CD8-positive, alpha-beta memory T cell (primary cell): ENCODE measurements at regions not wholly inside any gene's neighbourhood (a gene's known extent, or its start where the extent isn't known, plus 50 kb on each side); places are given as distances from the start of the nearest gene placed in this dataset.

Source experiments
- CTCF ChIA-PET: fragments of 350-600 bp; sonication (Branson Sonifier 250); formaldehyde crosslinking; loops from one replicate; lab custom pipeline; 2021; ENCODE audit warnings: antibody characterized with exemption; lab: Charles Lee
- POLR2A ChIA-PET: fragments of 350-600 bp; sonication (Branson Sonifier 250); formaldehyde crosslinking; loops from one replicate; lab custom pipeline; 2021; ENCODE audit warnings: antibody characterized with exemption; lab: Charles Lee
- DNase-seq, 5 donors: peaks; one replicate each; pipeline versions ENCODE4 v3.0.0 to v3.0.0-alpha.2; 2020 to 2022; ENCODE audit warnings: mixed read lengths in 1 of 5
- H3K27ac ChIP-seq: one replicate; pipeline ENCODE4 v1.7.0; 2013; ENCODE audit warnings: low read depth, mild to moderate bottlenecking, low read length, moderate library complexity
- H3K27me3 ChIP-seq: 2 replicates; pipeline ENCODE4 v1.7.0; 2013; ENCODE audit warnings: low read length, mild to moderate bottlenecking; ENCODE audit not compliant: insufficient read depth, poor library complexity, severe bottlenecking
- H3K36me3 ChIP-seq: 2 replicates; pipeline ENCODE4 v1.7.0; 2013; ENCODE audit warnings: mild to moderate bottlenecking, low read length, moderate library complexity; ENCODE audit not compliant: insufficient read depth
- H3K4me1 ChIP-seq: 2 replicates; pipeline ENCODE4 v1.7.0; 2013; ENCODE audit warnings: mild to moderate bottlenecking, low read length, moderate library complexity; ENCODE audit not compliant: insufficient read depth
- H3K4me3 ChIP-seq: 2 replicates; pipeline ENCODE4 v1.7.0; 2013; ENCODE audit warnings: mild to moderate bottlenecking, low read length
- H3K9me3 ChIP-seq: 2 replicates; pipeline ENCODE4 v1.7.0; 2013; ENCODE audit warnings: mild to moderate bottlenecking, low read length
- H3K27ac Mint-ChIP-seq, 8 donors: one replicate each; pipeline ENCODE4 v1.8.0; 2020 to 2021; ENCODE audit warnings: mixed read lengths in 8 of 8, mild to moderate bottlenecking in 6 of 8, inconsistent platforms in 3 of 8, moderate library complexity in 3 of 8
- H3K27me3 Mint-ChIP-seq, 2 donors: one replicate each; pipeline ENCODE4 v1.8.0; 2020 to 2021; ENCODE audit warnings: mixed read lengths in 2 of 2, mild to moderate bottlenecking in 1 of 2, moderate library complexity in 1 of 2
- H3K36me3 Mint-ChIP-seq, 3 donors: one replicate each; pipeline ENCODE4 v1.8.0; 2020 to 2021; ENCODE audit warnings: mixed read lengths in 3 of 3, inconsistent platforms in 1 of 3, mild to moderate bottlenecking in 1 of 3
- H3K4me1 Mint-ChIP-seq, 3 donors: one replicate each; pipeline ENCODE4 v1.8.0; 2020 to 2021; ENCODE audit warnings: mixed read lengths in 3 of 3, inconsistent platforms in 1 of 3, mild to moderate bottlenecking in 1 of 3
- H3K4me3 Mint-ChIP-seq, 7 donors: one replicate each; pipeline ENCODE4 v1.8.0; 2020 to 2021; ENCODE audit warnings: mixed read lengths in 7 of 7, mild to moderate bottlenecking in 6 of 7, moderate library complexity in 4 of 7, inconsistent platforms in 2 of 7
- H3K9me3 Mint-ChIP-seq, 5 donors: one replicate each; pipeline ENCODE4 v1.8.0; 2020 to 2022; ENCODE audit warnings: mixed read lengths in 5 of 5, mild to moderate bottlenecking in 3 of 5, moderate library complexity in 2 of 5, inconsistent platforms in 1 of 5

GRCh38 chrY:15749533-15750433, 1225.5 kb downstream of the NLGN4Y start:
- Mint-ChIP-seq H3K27ac (no peak overlapping the region), H3K4me1 (no peaks in the 10 kb centered on the region), H3K4me3 (no peak overlapping the region), H3K36me3 (no peaks in the 10 kb centered on the region), H3K27me3 (no peaks in the 10 kb centered on the region), H3K9me3 (no peaks in the 10 kb centered on the region)
- CTCF ChIA-PET, result no interaction called here
- no peak overlapping the region for H3K27ac ChIP-seq
- no peaks in the 10 kb centered on the region for H3K36me3 ChIP-seq
- no peak overlapping the region for H3K4me3 ChIP-seq
- H3K4me1 ChIP-seq, result no peaks in the 10 kb centered on the region
- no peak for DNase-seq
- POLR2A ChIA-PET, result no interaction called here
- no peaks in the 10 kb centered on the region for H3K9me3 ChIP-seq
- no peaks in the 10 kb centered on the region for H3K27me3 ChIP-seq

- H3K4me1 ChIP-seq, result no peaks in the 10 kb centered on the region
- no peak for DNase-seq
- ChIA-PET CTCF (no interaction called here), POLR2A (no interaction called here)
- Mint-ChIP-seq H3K4me1 (no peaks in the 10 kb centered on the region), H3K9me3 (no peaks in the 10 kb centered on the region), H3K27me3 (no peaks in the 10 kb centered on the region), H3K4me3 (no peak overlapping the region), H3K36me3 (no peaks in the 10 kb centered on the region), H3K27ac (no peak overlapping the region)
- H3K27me3 ChIP-seq, result no peaks in the 10 kb centered on the region
- H3K27ac ChIP-seq, result no peak overlapping the region
- H3K4me3 ChIP-seq, result no peak overlapping the region
- H3K9me3 ChIP-seq, result no peaks in the 10 kb centered on the region
- no peaks in the 10 kb centered on the region for H3K36me3 ChIP-seq
Observed at GRCh38 chrY:15751001-15751400, 1226.7 kb downstream of the NLGN4Y start.

GRCh38 chrY:15756266-15756665, 1231.9 kb downstream of the NLGN4Y start:
- H3K4me1 Mint-ChIP-seq, result no peaks in the 10 kb centered on the region
- no peak overlapping the region for H3K4me3 Mint-ChIP-seq
- no peak for DNase-seq
- H3K4me1 ChIP-seq, result no peaks in the 10 kb centered on the region
- H3K9me3 Mint-ChIP-seq, result no peaks in the 10 kb centered on the region
- H3K27me3 Mint-ChIP-seq, result no peaks in the 10 kb centered on the region
- no peak overlapping the region for H3K27ac Mint-ChIP-seq
- no peaks in the 10 kb centered on the region for H3K36me3 ChIP-seq
- H3K36me3 Mint-ChIP-seq, result no peaks in the 10 kb centered on the region
- no peak overlapping the region for H3K27ac ChIP-seq
- CTCF ChIA-PET, result no interaction called here
- no peaks in the 10 kb centered on the region for H3K27me3 ChIP-seq
- H3K4me3 ChIP-seq, result no peak overlapping the region
- H3K9me3 ChIP-seq, result no peaks in the 10 kb centered on the region
- POLR2A ChIA-PET, result no interaction called here

GRCh38 chrY:15773579-15773978, 1249.2 kb downstream of the NLGN4Y start:
- no peaks in the 10 kb centered on the region for H3K9me3 Mint-ChIP-seq
- POLR2A ChIA-PET, result no interaction called here
- H3K27ac Mint-ChIP-seq, result no peak overlapping the region
- CTCF ChIA-PET, result no interaction called here
- no peaks in the 10 kb centered on the region for H3K4me1 Mint-ChIP-seq
- DNase-seq, result no peak
- Histone ChIP-seq H3K4me3 (no peak overlapping the region), H3K9me3 (no peaks in the 10 kb centered on the region), H3K36me3 (no peaks in the 10 kb centered on the region), H3K27ac (no peak overlapping the region), H3K27me3 (no peaks in the 10 kb centered on the region), H3K4me1 (no peaks in the 10 kb centered on the region)
- no peaks in the 10 kb centered on the region for H3K36me3 Mint-ChIP-seq
- no peak overlapping the region for H3K4me3 Mint-ChIP-seq
- no peaks in the 10 kb centered on the region for H3K27me3 Mint-ChIP-seq

- H3K9me3 Mint-ChIP-seq, result no peaks in the 10 kb centered on the region
- H3K27ac ChIP-seq, result no peak overlapping the region
- no peak overlapping the region for H3K4me3 ChIP-seq
- no peak for DNase-seq
- H3K27me3 ChIP-seq, result no peaks in the 10 kb centered on the region
- H3K36me3 Mint-ChIP-seq, result no peaks in the 10 kb centered on the region
- H3K36me3 ChIP-seq, result no peaks in the 10 kb centered on the region
- no peaks in the 10 kb centered on the region for H3K9me3 ChIP-seq
- H3K4me1 ChIP-seq, result no peaks in the 10 kb centered on the region
- no peaks in the 10 kb centered on the region for H3K27me3 Mint-ChIP-seq
- CTCF ChIA-PET, result no interaction called here
- no peaks in the 10 kb centered on the region for H3K4me1 Mint-ChIP-seq
- H3K27ac Mint-ChIP-seq, result no peak overlapping the region
- POLR2A ChIA-PET, result no interaction called here
- no peak overlapping the region for H3K4me3 Mint-ChIP-seq
Observed at GRCh38 chrY:15775880-15776279, 1251.6 kb downstream of the NLGN4Y start.

- Mint-ChIP-seq H3K4me3 (no peak overlapping the region), H3K9me3 (no peaks in the 10 kb centered on the region), H3K36me3 (no peaks in the 10 kb centered on the region), H3K27me3 (no peaks in the 10 kb centered on the region), H3K27ac (no peak overlapping the region), H3K4me1 (no peaks in the 10 kb centered on the region)
- H3K4me3 ChIP-seq, result no peak overlapping the region
- DNase-seq, result no peak
- ChIA-PET CTCF (no interaction called here), POLR2A (no interaction called here)
- no peaks in the 10 kb centered on the region for H3K36me3 ChIP-seq
- no peaks in the 10 kb centered on the region for H3K9me3 ChIP-seq
- no peaks in the 10 kb centered on the region for H3K27me3 ChIP-seq
- no peak overlapping the region for H3K27ac ChIP-seq
- no peaks in the 10 kb centered on the region for H3K4me1 ChIP-seq
Observed at GRCh38 chrY:15779891-15780290, 1255.6 kb downstream of the NLGN4Y start.

- H3K27me3 Mint-ChIP-seq, result no peaks in the 10 kb centered on the region
- Histone ChIP-seq H3K27me3 (no peaks in the 10 kb centered on the region), H3K9me3 (no peaks in the 10 kb centered on the region), H3K4me1 (no peaks in the 10 kb centered on the region), H3K27ac (no peak overlapping the region), H3K4me3 (no peak overlapping the region), H3K36me3 (no peaks in the 10 kb centered on the region)
- POLR2A ChIA-PET, result no interaction called here
- no peak for DNase-seq
- no peak overlapping the region for H3K4me3 Mint-ChIP-seq
- no peak overlapping the region for H3K27ac Mint-ChIP-seq
- no peaks in the 10 kb centered on the region for H3K36me3 Mint-ChIP-seq
- CTCF ChIA-PET, result no interaction called here
- no peaks in the 10 kb centered on the region for H3K4me1 Mint-ChIP-seq
- H3K9me3 Mint-ChIP-seq, result no peaks in the 10 kb centered on the region
Observed at GRCh38 chrY:15800021-15800420, 1275.7 kb downstream of the NLGN4Y start.

- Histone ChIP-seq H3K27ac (no peak overlapping the region), H3K4me3 (no peak overlapping the region), H3K4me1 (no peaks in the 10 kb centered on the region), H3K27me3 (no peaks in the 10 kb centered on the region), H3K9me3 (no peaks in the 10 kb centered on the region), H3K36me3 (no peaks in the 10 kb centered on the region)
- ChIA-PET CTCF (no interaction called here), POLR2A (no interaction called here)
- H3K27me3 Mint-ChIP-seq, result no peaks in the 10 kb centered on the region
- no peak for DNase-seq
- no peaks in the 10 kb centered on the region for H3K9me3 Mint-ChIP-seq
- H3K4me3 Mint-ChIP-seq, result no peak overlapping the region
- H3K4me1 Mint-ChIP-seq, result no peaks in the 10 kb centered on the region
- H3K27ac Mint-ChIP-seq, result no peak overlapping the region
- no peaks in the 10 kb centered on the region for H3K36me3 Mint-ChIP-seq
Observed at GRCh38 chrY:15805985-15806384, 1281.7 kb downstream of the NLGN4Y start.
